Tibial nerve (tissue), 4 donors: ENCODE measurements at regions not wholly inside any gene's neighbourhood (a gene's known extent, or its start where the extent isn't known, plus 50 kb on each side); places are given as distances from the start of the nearest gene placed in this dataset.
"Not testable (repeated sequence)": the region's sequence is repeated elsewhere in the genome, so short reads cannot be mapped to it uniquely, and the experiment has no call there.

Experiments used
- EP300 ChIP-seq, 2 donors: sonication (generic); formaldehyde crosslinking; IDR thresholded peaks; one replicate each; pipeline ENCODE4 v1.6.1; 2017; ENCODE audit warnings: antibody characterized with exemption in 2 of 2, mild to moderate bottlenecking in 1 of 2
- POLR2A ChIP-seq, 2 donors: fragments of 450-650 bp; IDR thresholded peaks; one replicate each; pipeline ENCODE4 v1.6.1; 2017; ENCODE audit warnings: antibody characterized with exemption in 2 of 2, mild to moderate bottlenecking in 2 of 2, moderate library complexity in 2 of 2
- TF ChIP-seq, protein P1 (sequence below), 5 experiments: fragments of 200-600 bp in 3 of 5; fragments of 450-650 bp in 2 of 5; sonication (generic) in 3 of 5; IDR thresholded peaks; one replicate each; pipeline ENCODE4 v1.5.1; 2016 to 2019; ENCODE audit warnings: antibody characterized with exemption in 5 of 5, mild to moderate bottlenecking in 3 of 5, moderate library complexity in 2 of 5

DNA sequence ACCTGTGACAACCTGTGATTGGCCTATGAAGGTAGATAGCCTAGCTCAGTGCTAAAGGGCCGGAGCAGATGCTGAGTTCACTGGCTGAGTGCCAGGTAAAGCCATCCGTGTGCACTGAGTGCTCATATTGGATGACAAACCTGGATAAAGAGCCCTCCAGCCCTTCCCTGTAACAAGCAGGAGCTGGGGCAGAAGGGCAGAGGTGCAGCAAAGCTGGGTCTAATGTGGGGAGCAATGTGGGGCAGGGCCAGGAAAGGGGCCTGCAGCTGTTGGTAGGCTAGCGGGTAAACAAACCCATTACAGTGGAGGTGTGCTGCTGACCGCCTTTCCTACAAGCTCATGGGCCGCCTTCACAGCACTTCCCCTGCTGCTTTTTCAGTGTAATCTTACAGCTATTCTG lies 104.4 kb downstream of the TNFRSF13B start:
- TF ChIP-seq, protein P1, sequence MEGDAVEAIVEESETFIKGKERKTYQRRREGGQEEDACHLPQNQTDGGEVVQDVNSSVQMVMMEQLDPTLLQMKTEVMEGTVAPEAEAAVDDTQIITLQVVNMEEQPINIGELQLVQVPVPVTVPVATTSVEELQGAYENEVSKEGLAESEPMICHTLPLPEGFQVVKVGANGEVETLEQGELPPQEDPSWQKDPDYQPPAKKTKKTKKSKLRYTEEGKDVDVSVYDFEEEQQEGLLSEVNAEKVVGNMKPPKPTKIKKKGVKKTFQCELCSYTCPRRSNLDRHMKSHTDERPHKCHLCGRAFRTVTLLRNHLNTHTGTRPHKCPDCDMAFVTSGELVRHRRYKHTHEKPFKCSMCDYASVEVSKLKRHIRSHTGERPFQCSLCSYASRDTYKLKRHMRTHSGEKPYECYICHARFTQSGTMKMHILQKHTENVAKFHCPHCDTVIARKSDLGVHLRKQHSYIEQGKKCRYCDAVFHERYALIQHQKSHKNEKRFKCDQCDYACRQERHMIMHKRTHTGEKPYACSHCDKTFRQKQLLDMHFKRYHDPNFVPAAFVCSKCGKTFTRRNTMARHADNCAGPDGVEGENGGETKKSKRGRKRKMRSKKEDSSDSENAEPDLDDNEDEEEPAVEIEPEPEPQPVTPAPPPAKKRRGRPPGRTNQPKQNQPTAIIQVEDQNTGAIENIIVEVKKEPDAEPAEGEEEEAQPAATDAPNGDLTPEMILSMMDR (IDR thresholded peaks at IDR 0.05), result not testable (repeated sequence)
- TF ChIP-seq EP300, POLR2A (IDR thresholded peaks at IDR 0.05): not testable (repeated sequence)
